Dedifferentiated amniotic fluid mesenchymal stem cell (primary cell): ENCODE measurements at regions not wholly inside any gene's neighbourhood (a gene's known extent, or its start where the extent isn't known, plus 50 kb on each side); places are given as distances from the start of the nearest gene placed in this dataset.

ENCODE experiments used
- DNase-seq: peaks from one replicate; pipeline ENCODE4 v3.0.0-alpha.2; 2016; ENCODE audit errors: extremely low spot score

DNA sequence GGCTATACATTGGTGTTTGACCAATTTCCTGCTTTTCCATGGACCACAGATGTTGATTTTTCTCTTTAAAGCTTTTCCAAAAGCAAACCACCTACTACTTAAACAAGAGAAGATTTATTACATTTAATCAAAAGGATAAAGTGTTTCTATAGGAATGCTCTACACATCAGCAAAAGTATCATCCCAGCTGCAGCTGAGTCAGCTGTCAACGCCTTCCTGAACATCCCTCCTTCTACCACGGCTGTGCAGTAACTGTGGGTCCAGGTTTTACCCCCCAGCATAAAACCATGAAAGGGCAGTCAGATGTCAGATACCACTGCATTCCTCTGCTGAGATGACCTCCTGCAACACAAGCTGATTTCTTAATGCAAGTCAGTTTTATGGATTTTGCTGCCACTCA is 524.5 kb upstream of the MEX3C start:
- no peak for DNase-seq

DNA sequence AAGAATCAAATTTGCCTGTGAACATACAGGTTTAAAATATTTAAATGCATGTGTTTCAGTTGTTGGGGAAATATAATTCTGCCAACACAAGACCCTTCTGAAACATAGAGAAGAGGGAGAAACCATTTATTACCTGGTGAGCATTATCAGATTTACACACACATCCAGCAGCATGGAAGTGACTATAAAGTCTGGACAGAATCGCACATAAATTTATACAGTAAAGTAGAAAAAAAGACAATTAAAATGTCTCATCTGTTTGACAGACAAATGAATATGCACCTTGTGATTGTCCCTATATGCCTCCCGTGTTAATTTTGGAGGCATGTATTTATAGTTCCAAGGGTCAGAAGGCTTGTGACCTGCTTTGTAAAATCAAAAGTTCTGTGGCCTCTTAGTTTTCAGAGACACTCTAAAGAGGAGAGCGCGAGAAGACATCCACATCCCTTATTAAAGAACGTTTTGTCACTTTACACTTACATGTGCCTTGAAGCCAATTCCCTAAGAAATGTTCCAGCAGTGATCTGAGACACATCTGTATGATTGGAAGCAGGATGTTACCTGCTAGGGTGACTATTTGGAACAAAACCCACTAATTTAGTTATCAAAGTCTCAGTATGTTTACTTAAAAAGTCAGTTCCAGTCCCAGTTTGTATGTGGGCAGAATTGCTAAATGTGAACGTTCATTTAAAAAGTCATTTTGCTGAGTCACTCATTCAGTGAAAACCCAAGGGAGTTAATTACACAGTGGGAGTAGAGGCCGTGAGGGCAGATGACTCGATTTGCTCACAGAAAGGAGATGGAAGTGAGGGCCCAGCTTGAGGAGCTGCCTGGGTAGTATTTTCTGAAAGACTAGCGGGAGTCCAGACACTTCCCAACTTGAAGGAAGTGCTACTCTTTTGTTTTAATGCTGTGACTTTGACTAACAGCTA is 527.6 kb upstream of the MEX3C start:
- DNase-seq: no peak

DNA sequence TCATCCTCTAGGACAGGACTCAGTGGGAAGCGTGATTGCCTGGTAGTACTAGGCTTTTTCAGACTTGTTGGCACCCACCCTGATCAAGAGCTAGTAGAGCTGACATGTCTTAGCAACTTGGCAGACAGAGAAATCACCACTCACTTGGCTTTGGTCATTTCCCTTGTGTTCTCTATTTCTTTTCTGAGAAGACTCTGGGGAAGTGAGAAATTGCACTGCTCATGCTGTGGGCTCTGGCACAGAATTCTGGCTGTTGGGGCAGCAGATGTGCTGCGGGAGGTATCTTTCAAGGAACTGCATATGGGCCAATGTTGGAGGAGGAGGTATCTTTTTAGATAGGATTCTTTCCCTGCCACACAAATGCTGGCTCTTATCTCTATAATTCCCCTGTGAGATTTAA is 529.1 kb upstream of the MEX3C start:
- DNase-seq: no peak

DNA sequence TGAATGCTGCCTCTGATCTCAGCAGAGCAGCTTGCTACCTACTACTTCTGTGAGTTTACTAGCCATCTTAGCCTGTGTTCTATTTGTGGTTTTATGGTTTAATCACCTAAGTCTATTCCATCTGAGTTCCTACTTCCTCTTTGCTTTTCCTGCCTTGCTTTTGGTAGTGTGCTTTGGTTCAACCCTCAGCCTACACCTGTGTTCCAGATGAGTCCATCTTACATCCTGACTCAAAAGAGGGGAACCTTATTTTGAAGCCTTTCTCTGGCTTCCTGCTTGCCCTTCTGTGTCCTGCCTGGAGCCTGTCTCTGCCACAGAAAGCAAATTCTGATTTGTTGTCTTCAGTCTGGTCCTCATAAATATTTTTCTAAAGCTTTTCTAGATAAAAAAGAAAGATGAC is 530.3 kb upstream of the MEX3C start:
- DNase-seq: no peak

DNA sequence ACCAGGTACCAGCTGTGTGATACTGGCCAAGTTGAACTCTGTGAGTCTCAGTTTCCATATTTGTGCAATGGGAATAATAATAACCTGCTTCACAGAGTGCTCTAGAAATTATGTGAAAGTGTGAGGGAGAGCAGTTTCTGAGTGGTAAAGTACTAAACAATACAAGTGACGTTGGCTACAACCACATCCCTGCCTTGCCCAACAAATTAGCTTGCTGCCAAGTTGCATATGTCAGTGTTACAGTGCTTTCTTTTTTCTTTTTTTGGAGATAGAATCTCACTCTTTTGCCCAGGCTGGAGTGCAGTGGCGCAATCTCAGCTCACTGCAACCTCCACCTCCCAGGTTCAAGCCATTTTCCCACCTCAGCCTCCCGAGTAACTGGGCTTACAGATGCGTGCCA is 533.6 kb upstream of the MEX3C start:
- DNase-seq: no peak

DNA sequence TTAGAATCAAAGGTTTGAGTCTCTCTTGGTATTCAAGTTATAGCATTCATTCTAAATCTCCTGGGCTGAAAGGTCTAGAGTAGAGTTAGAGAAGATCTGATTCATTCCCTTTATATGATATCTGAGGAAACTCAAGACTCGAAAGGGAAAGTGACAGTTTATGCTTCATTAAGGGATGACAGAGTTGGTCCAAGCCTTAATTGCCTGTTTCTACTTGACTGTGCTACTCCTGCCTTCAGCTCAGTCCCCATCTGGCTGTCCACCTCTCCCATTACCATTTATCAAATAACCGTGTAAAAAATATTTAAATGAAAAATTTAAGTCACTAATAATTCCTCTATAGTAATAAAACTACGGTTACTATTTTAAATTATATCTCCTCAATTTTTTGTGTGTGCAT is 537.1 kb upstream of the MEX3C start:
- DNase-seq: no peak

DNA sequence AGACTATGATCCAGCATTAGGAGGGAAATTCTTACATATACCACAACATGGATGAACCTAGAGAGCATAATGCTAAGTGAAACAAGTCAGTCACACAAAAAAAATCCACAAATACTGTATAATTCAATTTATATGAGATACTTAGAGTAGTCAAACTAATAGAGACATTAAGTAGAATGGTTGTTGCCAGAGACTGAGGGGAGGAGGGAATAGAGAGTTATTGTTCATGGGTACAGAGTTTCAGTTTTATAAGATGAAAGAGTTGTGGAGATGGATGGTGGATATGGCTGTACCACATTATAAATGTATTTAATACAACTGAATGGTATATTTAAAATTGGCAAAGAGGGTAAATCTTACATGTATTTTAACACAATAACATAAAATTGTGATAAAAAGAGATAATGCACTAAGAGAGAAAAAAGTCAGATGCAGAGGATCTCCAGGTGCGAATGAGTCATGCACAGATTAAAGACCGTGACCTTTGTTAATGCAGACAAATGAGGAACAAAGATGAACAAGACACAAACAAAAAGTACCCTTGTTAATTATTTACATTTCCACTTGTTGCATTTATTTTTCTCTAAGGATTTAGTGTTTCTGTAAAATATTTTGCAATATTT is 541.7 kb upstream of the MEX3C start:
- no peak for DNase-seq

DNA sequence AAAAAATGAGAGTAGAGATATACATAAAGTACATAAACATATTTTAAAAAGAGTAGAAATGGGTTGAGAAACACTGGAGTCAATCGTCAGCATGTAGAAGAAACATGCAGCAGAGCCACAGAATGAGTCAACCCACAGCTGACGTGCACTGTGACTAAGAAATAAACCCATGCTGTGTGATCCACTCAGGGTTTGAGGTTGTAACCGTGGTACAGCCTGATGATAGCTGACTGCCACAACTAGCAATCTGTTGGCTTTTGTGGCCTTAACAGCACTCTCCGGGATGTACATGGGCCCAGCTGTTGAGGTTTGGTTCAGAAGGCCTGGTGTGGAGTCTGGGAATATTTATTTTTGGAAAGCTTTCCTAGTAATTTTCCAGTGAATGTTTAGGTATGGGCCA is 554.4 kb upstream of the MEX3C start:
- DNase-seq: no peak

DNA sequence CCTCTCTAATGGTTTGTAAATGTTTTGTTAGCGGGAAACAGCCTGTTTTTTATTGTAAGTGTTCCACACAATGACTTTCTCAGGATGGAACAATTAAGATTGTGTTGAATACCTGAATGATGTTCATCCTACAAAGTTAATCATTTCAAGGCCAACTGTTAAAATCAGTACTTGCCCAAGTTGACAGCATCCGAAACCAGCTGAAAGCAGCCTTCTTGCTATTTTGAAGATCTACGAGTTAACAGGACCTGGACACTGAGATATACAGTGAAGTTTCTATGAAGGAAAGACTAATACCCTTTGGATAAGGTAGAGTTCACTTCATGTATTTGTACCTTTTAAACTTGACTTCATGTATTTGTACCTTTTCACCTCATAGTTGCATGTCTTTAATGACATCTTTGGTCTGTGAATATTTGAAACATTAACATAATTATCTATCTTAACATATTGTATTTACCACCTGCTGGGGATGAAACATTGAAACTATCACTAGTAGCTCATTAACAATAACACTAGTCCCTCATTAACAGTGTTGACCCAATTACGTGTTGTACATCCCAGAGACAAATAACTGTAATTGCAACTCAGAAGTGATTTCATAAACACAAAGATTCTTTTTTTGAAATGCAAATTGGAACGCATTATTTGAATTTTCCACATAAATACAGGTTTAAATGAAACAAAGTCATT is 556.0 kb upstream of the MEX3C start:
- DNase-seq: no peak

DNA sequence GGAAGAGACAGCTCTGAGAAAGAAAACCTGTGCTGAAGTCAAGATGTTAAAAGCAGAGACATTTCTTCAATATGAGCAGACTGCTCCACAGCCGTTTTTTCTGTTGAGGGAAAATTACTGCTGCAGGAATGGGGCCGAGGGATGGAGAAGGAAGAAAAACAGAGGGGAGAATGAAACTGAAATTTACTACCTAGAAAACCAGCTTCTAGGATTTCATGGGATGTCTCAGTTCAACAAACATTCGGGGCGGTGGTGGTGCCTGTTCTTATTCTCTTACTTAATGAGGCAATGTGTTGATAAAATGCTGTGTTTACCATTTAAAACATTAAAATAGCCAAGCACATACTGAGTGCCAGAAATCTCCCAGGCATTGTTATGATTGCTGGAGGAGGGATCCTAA is 557.1 kb upstream of the MEX3C start:
- no peak for DNase-seq

DNA sequence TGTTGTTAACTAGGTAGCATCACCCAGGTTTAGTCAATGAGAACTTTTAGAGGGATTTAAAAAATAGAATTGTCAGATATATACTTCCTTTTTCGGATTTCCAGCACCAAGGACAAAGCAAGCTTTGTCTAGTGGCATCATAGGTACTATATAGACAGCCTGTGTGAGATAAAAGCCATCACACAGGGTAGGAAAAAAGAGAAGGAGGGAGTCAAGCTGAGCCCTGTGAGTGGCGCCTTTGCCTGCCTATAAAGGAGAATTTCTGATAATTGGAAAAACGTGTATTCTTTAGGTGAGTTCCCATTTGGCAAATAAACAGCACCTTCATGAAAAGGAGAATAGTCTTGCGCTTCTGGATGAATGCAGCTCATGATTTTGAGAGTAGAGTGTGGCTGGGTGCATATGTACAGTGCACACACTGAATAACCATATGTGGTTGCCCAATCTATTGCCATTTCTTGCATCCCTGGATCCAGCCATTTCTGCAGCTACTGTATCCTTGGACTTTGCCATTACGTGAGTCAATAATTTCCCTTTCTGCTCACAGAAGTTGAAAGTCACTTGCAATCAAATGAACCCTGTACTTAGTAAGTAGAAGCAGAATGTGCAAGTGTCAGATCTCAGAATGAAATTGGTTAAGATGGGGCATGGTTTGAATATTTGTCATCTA is 559.9 kb upstream of the MEX3C start:
- no peak for DNase-seq

DNA sequence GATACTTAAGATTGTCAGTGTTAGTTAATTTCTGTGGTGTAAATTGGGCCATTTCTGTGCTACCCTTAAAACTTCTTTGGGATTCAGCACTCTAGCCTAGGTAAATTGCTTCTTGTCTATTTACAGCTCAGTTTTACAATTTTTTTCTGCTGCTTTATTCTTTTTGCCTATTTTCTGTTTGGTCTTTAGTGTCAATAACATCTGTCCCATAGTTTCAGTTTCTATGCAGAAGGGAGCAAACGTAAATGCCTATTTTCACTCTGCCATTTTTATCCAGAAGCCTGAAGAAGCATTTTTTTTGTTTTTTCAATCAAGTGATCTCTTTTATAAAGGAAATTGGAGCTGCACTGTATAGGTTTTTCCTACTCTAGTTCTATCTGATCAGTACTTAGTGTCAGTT is 564.9 kb upstream of the MEX3C start:
- no peak for DNase-seq

DNA sequence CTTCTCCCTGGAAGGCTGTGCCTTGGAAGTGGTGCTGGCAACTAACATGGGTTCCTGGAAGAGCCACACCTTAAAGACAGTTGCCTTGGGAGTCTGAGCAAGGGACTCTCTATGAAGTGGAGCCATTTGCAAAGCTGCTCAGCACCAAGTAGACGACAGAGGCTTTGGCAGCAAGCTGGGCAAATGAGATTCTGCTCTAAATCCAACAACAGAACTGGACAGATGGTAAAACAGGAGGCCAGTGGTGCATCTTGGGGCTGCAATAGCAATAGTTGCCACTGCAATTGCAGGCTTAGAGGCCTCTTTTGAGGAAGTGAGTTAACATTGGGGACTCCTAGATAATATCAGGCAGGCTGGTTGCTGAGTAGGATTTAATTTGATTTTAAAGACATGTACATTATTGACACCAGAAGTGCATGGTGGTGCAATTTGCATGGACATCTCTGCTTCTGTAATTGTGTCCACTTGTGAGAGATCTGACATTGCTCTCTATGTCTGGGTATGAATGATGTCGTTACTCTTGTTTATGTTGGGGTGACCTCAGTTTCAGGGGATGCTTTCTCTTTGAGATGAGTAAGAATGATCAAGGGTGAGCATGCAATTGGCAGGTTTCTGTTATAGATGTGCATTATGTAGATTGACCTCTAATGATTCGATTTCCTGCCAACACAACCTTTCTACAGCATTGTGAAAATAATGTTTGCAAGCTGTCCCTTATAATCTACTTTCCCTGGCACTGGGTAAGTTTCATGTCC is 568.3 kb upstream of the MEX3C start:
- no peak for DNase-seq

DNA sequence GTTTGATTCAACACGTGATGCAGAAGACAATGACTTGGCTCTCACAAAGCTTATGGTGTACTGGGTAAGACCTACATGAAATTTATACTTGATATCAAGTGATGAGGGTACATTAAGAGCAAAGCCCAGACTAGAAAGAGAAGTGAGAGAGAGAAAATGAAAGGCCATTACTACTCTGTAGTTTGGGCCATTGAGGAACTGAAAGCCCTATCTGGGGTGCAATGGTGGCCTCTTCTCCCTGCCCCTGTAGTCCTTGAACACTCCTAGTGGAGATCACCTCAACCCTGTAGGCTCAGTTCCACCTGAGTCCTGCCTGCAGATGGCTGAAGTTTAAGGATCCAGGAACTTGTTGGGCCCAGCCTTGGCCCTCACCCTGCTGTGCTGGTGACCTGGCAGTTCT is 569.8 kb upstream of the MEX3C start:
- no peak for DNase-seq

DNA sequence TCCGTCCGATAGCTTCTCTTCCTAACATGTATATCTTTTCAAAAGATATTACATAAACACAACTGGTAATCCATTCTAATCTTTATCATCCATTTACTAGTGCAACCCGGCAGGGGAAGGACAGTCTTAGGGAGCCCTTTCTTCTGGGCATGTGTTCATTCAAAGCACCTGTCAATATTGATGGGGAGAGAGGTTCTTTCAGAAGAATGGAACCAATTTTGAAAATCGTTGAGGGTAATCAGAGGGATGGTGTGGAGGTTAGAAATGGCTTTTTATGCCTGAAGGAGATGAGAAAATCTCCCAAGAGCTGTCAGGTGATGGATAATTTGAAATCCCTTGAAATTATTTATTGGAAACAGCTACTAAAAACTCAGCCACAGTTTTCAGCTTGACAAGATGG is 561.9 kb upstream of the DCC start:
- no peak for DNase-seq

DNA sequence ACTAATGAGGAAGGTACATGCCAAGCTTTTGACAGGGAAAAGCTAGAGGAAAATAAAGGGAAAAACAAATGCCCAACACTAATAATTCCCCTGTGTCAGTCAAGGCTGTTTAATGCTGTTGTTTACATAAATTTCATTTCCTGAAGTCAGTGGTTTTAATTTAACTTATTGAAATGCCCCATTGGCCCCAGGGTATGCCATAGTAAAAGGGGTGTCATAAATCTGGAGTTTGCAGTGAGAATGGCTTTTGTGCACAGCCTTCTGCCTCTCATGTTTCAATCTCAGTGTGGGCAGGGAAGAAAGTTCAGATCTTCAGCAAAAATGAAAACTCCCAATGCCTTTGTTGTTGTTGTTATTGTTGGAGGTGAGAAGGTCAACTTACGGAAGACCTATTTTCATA is 550.1 kb upstream of the DCC start:
- no peak for DNase-seq

DNA sequence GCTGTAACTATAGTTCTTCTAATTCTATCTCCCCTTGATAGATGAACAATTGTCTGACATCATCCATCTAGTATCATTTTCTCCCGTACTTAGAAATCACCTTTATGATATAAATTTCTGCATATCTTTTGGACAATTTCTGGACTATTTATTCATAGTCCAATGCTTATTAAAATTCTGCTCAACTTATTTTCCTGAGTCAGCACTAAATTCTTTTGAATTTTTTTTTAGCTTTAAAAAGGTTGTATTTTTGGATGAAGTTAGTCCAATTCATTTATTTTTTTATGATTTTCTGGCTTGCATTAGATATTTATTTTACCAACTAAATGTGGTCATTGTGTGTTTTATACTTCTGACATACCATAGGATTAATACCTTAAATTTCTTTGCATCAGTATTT is 538.5 kb upstream of the DCC start:
- DNase-seq: no peak

DNA sequence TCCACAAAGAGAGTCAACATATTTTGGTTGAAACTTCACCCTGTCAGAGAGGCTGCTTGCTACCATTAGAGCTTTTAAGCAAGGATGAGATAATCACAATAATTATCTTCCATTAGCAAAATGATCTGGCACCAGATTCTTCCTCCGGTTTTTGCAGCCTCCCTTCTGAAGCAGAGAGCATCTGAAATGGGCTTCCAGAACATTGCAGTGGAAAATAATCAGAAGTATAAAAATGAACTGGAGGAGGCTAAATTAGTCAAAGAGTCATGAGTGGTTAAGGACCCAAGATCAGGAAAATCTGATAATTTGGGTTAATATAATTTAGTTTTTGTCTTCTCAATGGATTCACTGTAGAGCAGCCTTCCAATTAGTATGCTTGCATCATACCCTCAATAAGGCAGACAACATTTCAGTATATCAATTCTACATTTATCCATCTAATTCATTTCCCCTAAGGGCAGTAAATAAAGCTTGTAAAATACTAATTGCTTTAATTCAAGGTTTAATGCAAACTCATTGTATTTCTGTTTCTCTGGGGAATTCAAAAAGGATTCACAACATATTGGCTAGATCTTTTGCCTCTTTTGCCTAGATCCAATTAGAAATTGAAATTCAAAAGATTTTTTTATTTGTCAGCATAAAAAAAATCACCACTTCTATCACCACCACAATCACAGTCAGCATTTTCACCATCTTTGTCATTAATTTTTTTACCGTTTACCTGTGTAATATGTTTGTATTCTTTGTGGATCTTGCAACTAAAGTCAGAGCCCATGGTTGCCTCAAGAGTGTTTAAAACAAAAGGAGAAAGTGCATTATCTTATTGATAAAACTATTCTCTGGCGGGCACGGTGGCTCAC is 537.2 kb upstream of the DCC start:
- no peak for DNase-seq

DNA sequence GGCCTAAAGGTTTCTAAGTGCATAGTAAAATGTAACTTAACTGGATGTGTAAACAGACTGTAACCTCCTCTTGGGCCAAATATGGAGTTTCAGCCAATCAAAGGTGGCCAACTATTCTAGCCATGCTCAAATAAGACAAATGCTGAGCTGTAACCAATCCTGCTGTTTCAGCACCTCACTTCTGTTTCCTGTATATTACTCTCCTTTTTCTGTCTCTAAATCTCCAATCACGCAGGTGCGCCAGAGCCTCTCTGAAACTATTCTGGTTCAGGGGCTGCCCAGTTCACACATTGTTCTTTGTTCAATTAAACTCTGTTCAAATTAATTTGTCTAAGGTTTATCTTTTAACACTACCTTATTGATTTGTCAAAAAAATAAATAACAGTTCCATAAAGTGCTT is 532.7 kb upstream of the DCC start:
- DNase-seq: no peak

DNA sequence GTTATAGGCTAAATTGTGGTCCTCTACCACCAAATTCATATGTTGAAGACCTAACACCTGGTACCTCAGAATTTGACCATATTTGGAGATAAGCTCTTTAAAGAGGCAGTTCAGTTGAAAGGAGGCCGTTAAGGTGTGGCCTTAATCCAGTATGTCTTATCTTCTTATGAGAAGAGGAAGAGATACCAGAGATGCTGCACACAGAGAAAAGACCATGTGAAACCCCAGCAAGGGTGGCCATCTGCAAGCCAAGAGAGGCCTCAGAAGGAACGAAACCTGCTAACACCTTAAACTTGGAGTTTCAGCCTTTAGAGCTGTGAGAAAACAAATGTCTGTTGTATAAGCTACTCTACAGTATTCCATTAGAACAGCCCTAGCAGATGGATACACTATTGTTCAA is 528.1 kb upstream of the DCC start:
- DNase-seq: no peak

DNA sequence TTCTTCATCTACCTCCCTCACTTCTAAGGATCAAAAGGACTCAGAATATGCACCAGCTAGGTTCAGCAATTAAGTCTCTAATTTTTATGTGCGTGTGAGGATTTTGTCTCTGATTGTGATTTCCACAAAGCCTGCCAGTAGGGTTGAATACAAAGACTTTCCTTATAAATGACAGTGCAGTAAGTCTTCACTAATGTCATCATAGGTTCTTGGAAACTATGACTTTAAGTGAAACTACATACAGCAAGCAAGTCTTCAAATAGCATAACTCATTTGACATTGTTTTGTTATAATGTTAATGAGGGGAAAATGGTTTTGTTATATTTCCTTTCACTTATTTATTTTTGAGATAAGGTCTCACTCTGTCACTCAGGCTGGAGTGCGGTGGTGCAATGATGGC is 526.3 kb upstream of the DCC start:
- no peak for DNase-seq
